ENCODE measurements at regions not wholly inside any gene's neighbourhood (a gene's known extent, or its start where the extent isn't known, plus 50 kb on each side); places are given as distances from the start of the nearest gene placed in this dataset.

DNA sequence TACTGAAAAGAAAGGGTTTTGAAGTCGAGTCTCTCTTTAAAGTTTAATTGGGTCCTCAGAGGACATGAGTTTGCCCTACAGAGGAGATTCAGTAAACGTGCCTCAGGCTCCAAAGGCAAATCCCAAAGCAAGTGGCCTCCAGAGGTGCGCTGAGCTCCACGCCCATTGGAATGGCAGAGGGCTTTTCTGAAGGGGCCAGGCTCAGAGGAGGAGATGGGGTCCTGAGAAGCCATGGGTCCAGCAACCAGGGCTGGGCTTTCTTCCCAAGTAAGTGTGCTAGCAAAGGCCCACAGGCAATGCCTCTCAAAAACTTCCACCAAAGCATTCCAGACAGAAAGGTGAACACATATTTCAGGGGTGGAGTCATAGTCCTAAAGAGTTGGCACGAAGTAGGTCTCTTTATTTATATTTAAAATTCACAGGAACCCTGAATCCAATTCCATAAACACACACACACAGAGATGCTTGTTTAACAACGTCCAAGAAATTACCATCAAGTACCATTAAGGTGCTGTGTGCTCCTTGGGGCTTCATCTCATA, 93.0 kb upstream of the SH3BP4 start:
- Histone ChIP-seq H3K79me2 (ENCODE audit: control insufficient read depth, insufficient read depth, low read length) (no peaks in the 10 kb centered on the region), H3K4me2 (ENCODE audit: control insufficient read depth, extremely low read depth, insufficient read depth, low read depth, low read length) (no peak overlapping the region), H3K36me3 (ENCODE audit: control insufficient read depth in 2 of 2, extremely low read depth in 1 of 2, insufficient read depth in 2 of 2, low read length in 2 of 2) (no peaks in the 10 kb centered on the region), H3K27ac (ENCODE audit: control insufficient read depth, insufficient read depth, low read length) (no peak overlapping the region), H3K9me1 (ENCODE audit: control insufficient read depth, extremely low read depth, insufficient read depth, low read length) (no peaks in the 10 kb centered on the region), H2AFZ (ENCODE audit: control insufficient read depth, low read length) (no peak overlapping the region), H3K9ac (ENCODE audit: control insufficient read depth, extremely low read depth, insufficient read depth, low read length) (no peak overlapping the region), H3K9me3 (ENCODE audit: control insufficient read depth, low read depth, low read length) (no peaks in the 10 kb centered on the region), H3K4me1 (ENCODE audit: control insufficient read depth, extremely low read depth, insufficient read depth, low read length) (peaks cover 26% of the 10 kb centered on the region), H4K20me1 (ENCODE audit: control insufficient read depth, extremely low read depth, insufficient read depth, low read length) (no peaks in the 10 kb centered on the region), H3K4me3 (ENCODE audit: control insufficient read depth in 2 of 3, extremely low read depth in 1 of 3, insufficient read depth in 2 of 3, low read depth in 1 of 3, low read length in 3 of 3) (no peak overlapping the region), H3K27me3 (ENCODE audit: control insufficient read depth, extremely low read depth, insufficient read depth, low read length) (no peaks in the 10 kb centered on the region)
- no peak for TF ChIP-seq EZH2 (IDR thresholded peaks at IDR 0.05; ENCODE audit: low read length)
- TF ChIP-seq, protein P1, sequence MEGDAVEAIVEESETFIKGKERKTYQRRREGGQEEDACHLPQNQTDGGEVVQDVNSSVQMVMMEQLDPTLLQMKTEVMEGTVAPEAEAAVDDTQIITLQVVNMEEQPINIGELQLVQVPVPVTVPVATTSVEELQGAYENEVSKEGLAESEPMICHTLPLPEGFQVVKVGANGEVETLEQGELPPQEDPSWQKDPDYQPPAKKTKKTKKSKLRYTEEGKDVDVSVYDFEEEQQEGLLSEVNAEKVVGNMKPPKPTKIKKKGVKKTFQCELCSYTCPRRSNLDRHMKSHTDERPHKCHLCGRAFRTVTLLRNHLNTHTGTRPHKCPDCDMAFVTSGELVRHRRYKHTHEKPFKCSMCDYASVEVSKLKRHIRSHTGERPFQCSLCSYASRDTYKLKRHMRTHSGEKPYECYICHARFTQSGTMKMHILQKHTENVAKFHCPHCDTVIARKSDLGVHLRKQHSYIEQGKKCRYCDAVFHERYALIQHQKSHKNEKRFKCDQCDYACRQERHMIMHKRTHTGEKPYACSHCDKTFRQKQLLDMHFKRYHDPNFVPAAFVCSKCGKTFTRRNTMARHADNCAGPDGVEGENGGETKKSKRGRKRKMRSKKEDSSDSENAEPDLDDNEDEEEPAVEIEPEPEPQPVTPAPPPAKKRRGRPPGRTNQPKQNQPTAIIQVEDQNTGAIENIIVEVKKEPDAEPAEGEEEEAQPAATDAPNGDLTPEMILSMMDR (optimal IDR thresholded peaks at IDR 0.05 in 1 of 3, IDR thresholded peaks at IDR 0.05 in 1 of 3, conservative IDR thresholded peaks at IDR 0.05 in 1 of 3; ENCODE audit: extremely low read depth in 1 of 3, insufficient read depth in 2 of 3, low read length in 3 of 3): no peak
- no peak for DNase-seq (ENCODE audit: low read depth, low spot score)
- dilution Hi-C loops (cut with MboI; ENCODE audit: extremely low pct_ligation_motif_present, low sequenced_read_pairs): no loop called here
- FAIRE-seq: no peak

GRCh38 chr2:234858145-234858544, 93.7 kb upstream of the SH3BP4 start:
- TF ChIP-seq, protein P1 (optimal IDR thresholded peaks at IDR 0.05 in 1 of 3, IDR thresholded peaks at IDR 0.05 in 1 of 3, conservative IDR thresholded peaks at IDR 0.05 in 1 of 3; ENCODE audit: extremely low read depth in 1 of 3, insufficient read depth in 2 of 3, low read length in 3 of 3): no peak
- TF ChIP-seq EZH2 (IDR thresholded peaks at IDR 0.05; ENCODE audit: low read length): no peak
- Histone ChIP-seq H3K4me2 (ENCODE audit: control insufficient read depth, extremely low read depth, insufficient read depth, low read depth, low read length) (no peak overlapping the region), H3K9me1 (ENCODE audit: control insufficient read depth, extremely low read depth, insufficient read depth, low read length) (no peaks in the 10 kb centered on the region), H3K79me2 (ENCODE audit: control insufficient read depth, insufficient read depth, low read length) (no peaks in the 10 kb centered on the region), H3K27me3 (ENCODE audit: control insufficient read depth, extremely low read depth, insufficient read depth, low read length) (no peaks in the 10 kb centered on the region), H3K4me3 (ENCODE audit: control insufficient read depth in 2 of 3, extremely low read depth in 1 of 3, insufficient read depth in 2 of 3, low read depth in 1 of 3, low read length in 3 of 3) (no peak overlapping the region), H3K36me3 (ENCODE audit: control insufficient read depth in 2 of 2, extremely low read depth in 1 of 2, insufficient read depth in 2 of 2, low read length in 2 of 2) (no peaks in the 10 kb centered on the region), H3K4me1 (ENCODE audit: control insufficient read depth, extremely low read depth, insufficient read depth, low read length) (peaks cover 19% of the 10 kb centered on the region), H3K27ac (ENCODE audit: control insufficient read depth, insufficient read depth, low read length) (no peak overlapping the region), H3K9me3 (ENCODE audit: control insufficient read depth, low read depth, low read length) (no peaks in the 10 kb centered on the region), H4K20me1 (ENCODE audit: control insufficient read depth, extremely low read depth, insufficient read depth, low read length) (no peaks in the 10 kb centered on the region), H2AFZ (ENCODE audit: control insufficient read depth, low read length) (no peak overlapping the region), H3K9ac (ENCODE audit: control insufficient read depth, extremely low read depth, insufficient read depth, low read length) (no peak overlapping the region)
- DNase-seq (ENCODE audit: low read depth, low spot score) (no peak), FAIRE-seq (no peak)
- dilution Hi-C loops (cut with MboI; ENCODE audit: extremely low pct_ligation_motif_present, low sequenced_read_pairs): no loop called here

All from keratinocyte (primary cell).